PFSK-1 (cell line): ENCODE measurements at regions not wholly inside any gene's neighbourhood (a gene's known extent, or its start where the extent isn't known, plus 50 kb on each side); places are given as distances from the start of the nearest gene placed in this dataset.

ENCODE experiments used
- FOXP2 ChIP-seq: optimal IDR thresholded peaks from 2 replicates; pipeline ENCODE3; 2011; ENCODE audit warnings: borderline replicate concordance, control low read depth, inconsistent platforms; ENCODE audit not compliant: insufficient read depth; ENCODE audit errors: extremely low read length, extremely low read depth
- POLR2AphosphoS5 ChIP-seq: IDR thresholded peaks from 2 replicates; pipeline ENCODE4 v1.6.1; 2012; ENCODE audit warnings: low read depth, mild to moderate bottlenecking, control low read depth, low read length, moderate library complexity
- REST ChIP-seq, 2 experiments: IDR thresholded peaks; 2 replicates each; pipeline versions ENCODE4 v1.6.1 to v1.8.0; 2011 to 2012; ENCODE audit warnings: low read depth in 2 of 2, low read length in 2 of 2, control low read depth in 1 of 2, inconsistent platforms in 1 of 2, mild to moderate bottlenecking in 1 of 2, moderate library complexity in 1 of 2; ENCODE audit not compliant: insufficient read depth in 1 of 2
- SIN3A ChIP-seq: IDR thresholded peaks from 2 replicates; pipeline ENCODE4 v1.6.1; 2012; ENCODE audit warnings: mild to moderate bottlenecking, low read length, moderate library complexity, borderline replicate concordance; ENCODE audit not compliant: insufficient read depth
- TAF1 ChIP-seq: IDR thresholded peaks from 2 replicates; pipeline ENCODE4 v1.6.1; 2012; ENCODE audit warnings: low read length, control low read depth, borderline replicate concordance; ENCODE audit not compliant: insufficient read depth

GRCh38 chr15:38708672-38709180, 144.1 kb upstream of the RASGRP1 start:
- TF ChIP-seq POLR2AphosphoS5 = no peak
- TF ChIP-seq SIN3A = no peak
- no peak for TF ChIP-seq TAF1
- no peak for TF ChIP-seq FOXP2
- TF ChIP-seq REST (IDR thresholded peaks at IDR 0.05; ENCODE audit: insufficient read depth in 1 of 2, low read depth in 2 of 2, low read length in 2 of 2) = no peak

GRCh38 chr15:38709196-38709595, 144.6 kb upstream of the RASGRP1 start:
- TF ChIP-seq POLR2AphosphoS5 (no peak), FOXP2 (no peak), SIN3A (no peak), REST (IDR thresholded peaks at IDR 0.05; ENCODE audit: insufficient read depth in 1 of 2, low read depth in 2 of 2, low read length in 2 of 2) (no peak), TAF1 (no peak)

- no peak for TF ChIP-seq POLR2AphosphoS5
- TF ChIP-seq FOXP2 = no peak
- no peak for TF ChIP-seq REST (IDR thresholded peaks at IDR 0.05; ENCODE audit: insufficient read depth in 1 of 2, low read depth in 2 of 2, low read length in 2 of 2)
Measured at GRCh38 chr15:38714309-38715072, 149.9 kb upstream of the RASGRP1 start.

GRCh38 chr15:38720893-38721567, 156.4 kb upstream of the RASGRP1 start:
- TF ChIP-seq REST (IDR thresholded peaks at IDR 0.05; ENCODE audit: insufficient read depth in 1 of 2, low read depth in 2 of 2, low read length in 2 of 2) (no peak), SIN3A (no peak), FOXP2 (no peak), POLR2AphosphoS5 (no peak), TAF1 (no peak)
